SK-N-SH (cell line): ENCODE measurements at regions not wholly inside any gene's neighbourhood (a gene's known extent, or its start where the extent isn't known, plus 50 kb on each side); places are given as distances from the start of the nearest gene placed in this dataset.

Experiments
- CTCF ChIA-PET: fragments of 300-600, 350-600 bp; formaldehyde crosslinking; extraction: SDS; loops from one replicate; lab custom pipeline; 2021; lab: Yijun Ruan, JAX
- POLR2A ChIA-PET: fragments of 350-600 bp; sonication (Branson Sonifier 250); formaldehyde crosslinking; extraction: SDS; loops from one replicate; lab custom pipeline; 2020; ENCODE audit warnings: antibody characterized with exemption, inconsistent platforms; lab: Yijun Ruan, JAX
- DNase-seq: peaks from one replicate; pipeline ENCODE4 v3.0.0; 2012
- H2AFZ ChIP-seq: fragments of 200-600 bp; sonication (generic); 2 replicates; pipeline ENCODE4 v1.8.1; 2016; ENCODE audit warnings: antibody characterized with exemption, mild to moderate bottlenecking, low read depth
- H3F3A ChIP-seq: fragments of 200-600 bp; sonication (generic); replicated peaks from 2 replicates; pipeline ENCODE3; 2016; ENCODE audit warnings: antibody characterized with exemption, mild to moderate bottlenecking; ENCODE audit not compliant: insufficient read depth
- H3K27ac ChIP-seq, 2 experiments: fragments of 200-500 bp in 1 of 2; fragments of 200-600 bp in 1 of 2; sonication (Bioruptor generic) in 1 of 2; sonication (generic), shearing (Covaris generic) in 1 of 2; 2 replicates each; pipeline versions ENCODE4 v1.5.1 to v1.6.1; 2014 to 2016; ENCODE audit warnings: low read depth in 2 of 2, inconsistent platforms in 1 of 2, low read length in 1 of 2, mild to moderate bottlenecking in 1 of 2, mixed read lengths in 1 of 2
- H3K27me3 ChIP-seq: fragments of 200-600 bp; sonication (generic), shearing (Covaris generic); 2 replicates; pipeline ENCODE4 v1.6.1; 2016; ENCODE audit warnings: mixed run types; ENCODE audit not compliant: insufficient read depth
- H3K36me3 ChIP-seq, 2 experiments: fragments of 200-500 bp in 1 of 2; fragments of 200-600 bp in 1 of 2; sonication (Bioruptor generic) in 1 of 2; sonication (generic) in 1 of 2; replicated peaks in 1 of 2; 2 replicates each; pipeline versions ENCODE3 to v1.5.1; 2014 to 2016; ENCODE audit warnings: low read length in 1 of 2, mild to moderate bottlenecking in 1 of 2; ENCODE audit not compliant: insufficient read depth in 2 of 2, control insufficient read depth in 1 of 2
- H3K4me1 ChIP-seq, 2 experiments: fragments of 200-500 bp in 1 of 2; fragments of 200-600 bp in 1 of 2; sonication (Bioruptor generic) in 1 of 2; sonication (generic), shearing (Covaris generic) in 1 of 2; 2 replicates each; pipeline versions ENCODE4 v1.5.1 to v1.6.1; 2014 to 2016; ENCODE audit warnings: low read depth in 1 of 2, low read length in 1 of 2, mixed run types in 1 of 2; ENCODE audit not compliant: insufficient read depth in 2 of 2, control insufficient read depth in 1 of 2
- H3K4me2 ChIP-seq: fragments of 200-600 bp; sonication (generic), shearing (Covaris generic); 2 replicates; pipeline ENCODE4 v1.6.1; 2017; ENCODE audit warnings: mixed run types
- H3K4me3 ChIP-seq, 2 experiments: fragments of 200-500 bp in 1 of 2; fragments of 200-600 bp in 1 of 2; sonication (Bioruptor generic) in 1 of 2; sonication (generic), shearing (Covaris generic) in 1 of 2; 2 replicates each; pipeline versions ENCODE4 v1.5.1 to v1.8.1; 2014 to 2016; ENCODE audit warnings: low read depth in 2 of 2, inconsistent platforms in 1 of 2, low read length in 1 of 2, mild to moderate bottlenecking in 1 of 2, mixed read lengths in 1 of 2, moderate library complexity in 1 of 2
- H3K79me2 ChIP-seq: fragments of 200-600 bp; sonication (generic); 2 replicates; pipeline ENCODE4 v1.8.1; 2017; ENCODE audit warnings: mild to moderate bottlenecking; ENCODE audit not compliant: insufficient read depth
- H3K9ac ChIP-seq: fragments of 200-600 bp; sonication (generic); 2 replicates; pipeline ENCODE4 v1.6.1; 2017; ENCODE audit warnings: mixed run types
- H3K9me2 ChIP-seq: fragments of 200-600 bp; sonication (generic); 2 replicates; pipeline ENCODE4 v1.6.1; 2017; ENCODE audit warnings: mixed run types
- H3K9me3 ChIP-seq: fragments of 200-600 bp; sonication (generic); 2 replicates; pipeline ENCODE4 v1.6.1; 2017; ENCODE audit warnings: mixed run types, mild to moderate bottlenecking, moderate library complexity
- H4K20me1 ChIP-seq: fragments of 200-600 bp; sonication (generic); 2 replicates; pipeline ENCODE4 v1.6.1; 2017; ENCODE audit warnings: mild to moderate bottlenecking, mixed run types; ENCODE audit not compliant: insufficient read depth
- FOSL2 ChIP-seq: IDR thresholded peaks from 2 replicates; pipeline ENCODE4 v1.4.0; 2012; ENCODE audit warnings: low read depth, mild to moderate bottlenecking, moderate library complexity, borderline replicate concordance
- FOXJ3 ChIP-seq: sonication (generic); formaldehyde crosslinking; IDR thresholded peaks from 2 replicates; pipeline ENCODE4 v1.5.1; 2020; ENCODE audit warnings: mild to moderate bottlenecking, missing genetic modification reagents
- GATA2 ChIP-seq: sonication (generic); formaldehyde crosslinking; IDR thresholded peaks from 2 replicates; pipeline ENCODE4 v1.5.0; 2020; ENCODE audit warnings: mild to moderate bottlenecking, missing genetic modification reagents
- JUND ChIP-seq: IDR thresholded peaks from 2 replicates; pipeline ENCODE4 v1.4.0; 2012
- MXI1 ChIP-seq: IDR thresholded peaks from 2 replicates; pipeline ENCODE4 v1.6.1; 2012; ENCODE audit warnings: mild to moderate bottlenecking, low read depth, low read length, improper control_type of control experiment
- RAD21 ChIP-seq: IDR thresholded peaks from 2 replicates; pipeline ENCODE4 v1.6.1; 2012; ENCODE audit warnings: mild to moderate bottlenecking, low read length
- RCOR1 ChIP-seq: fragments of 150-350 bp; IDR thresholded peaks from 2 replicates; pipeline ENCODE4 v1.6.1; 2017; ENCODE audit warnings: antibody characterized with exemption, low read length
- RXRA ChIP-seq: IDR thresholded peaks from 2 replicates; pipeline ENCODE4 v1.4.0; 2012; ENCODE audit warnings: low read depth, mild to moderate bottlenecking, borderline replicate concordance
- SMC3 ChIP-seq: IDR thresholded peaks from 2 replicates; pipeline ENCODE4 v1.6.1; 2012; ENCODE audit warnings: low read depth, low read length, improper control_type of control experiment
- TAF1 ChIP-seq: IDR thresholded peaks from 2 replicates; pipeline ENCODE4 v1.6.1; 2012; ENCODE audit warnings: low read depth, mild to moderate bottlenecking, low read length, moderate library complexity, borderline replicate concordance
- TEAD4 ChIP-seq: IDR thresholded peaks from 2 replicates; pipeline ENCODE4 v1.4.0; 2012; ENCODE audit warnings: mild to moderate bottlenecking, borderline replicate concordance; ENCODE audit not compliant: insufficient read depth
- YY1 ChIP-seq: IDR thresholded peaks from 2 replicates; pipeline ENCODE4 v1.4.0; 2012; ENCODE audit warnings: low read depth, mild to moderate bottlenecking
- ZBTB33 ChIP-seq: IDR thresholded peaks from 2 replicates; pipeline ENCODE4 v1.4.0; 2012; ENCODE audit warnings: low read depth, borderline replicate concordance
- WGBS: methylation state at CpG from one replicate; pipeline ENCODE4 v1.1.6; 2017; ENCODE audit warnings: low lambda C conversion rate; 5-methylcytosine and 5-hydroxymethylcytosine counted together
- TF ChIP-seq, protein P1 (sequence below): IDR thresholded peaks from 2 replicates; pipeline ENCODE4 v1.6.1; 2012; ENCODE audit warnings: mild to moderate bottlenecking, low read depth, low read length, moderate library complexity
- TF ChIP-seq, protein P2 (sequence below): fragments of 200-600 bp; sonication (generic); IDR thresholded peaks from 2 replicates; pipeline ENCODE4 v1.6.1; 2017; ENCODE audit warnings: antibody characterized with exemption, mild to moderate bottlenecking, moderate library complexity
- TF ChIP-seq, protein P3 (sequence below): fragments of 150-350 bp; IDR thresholded peaks from 2 replicates; pipeline ENCODE4 v1.6.1; 2017; ENCODE audit warnings: antibody characterized with exemption, low read length, low read depth, borderline replicate concordance

DNA sequence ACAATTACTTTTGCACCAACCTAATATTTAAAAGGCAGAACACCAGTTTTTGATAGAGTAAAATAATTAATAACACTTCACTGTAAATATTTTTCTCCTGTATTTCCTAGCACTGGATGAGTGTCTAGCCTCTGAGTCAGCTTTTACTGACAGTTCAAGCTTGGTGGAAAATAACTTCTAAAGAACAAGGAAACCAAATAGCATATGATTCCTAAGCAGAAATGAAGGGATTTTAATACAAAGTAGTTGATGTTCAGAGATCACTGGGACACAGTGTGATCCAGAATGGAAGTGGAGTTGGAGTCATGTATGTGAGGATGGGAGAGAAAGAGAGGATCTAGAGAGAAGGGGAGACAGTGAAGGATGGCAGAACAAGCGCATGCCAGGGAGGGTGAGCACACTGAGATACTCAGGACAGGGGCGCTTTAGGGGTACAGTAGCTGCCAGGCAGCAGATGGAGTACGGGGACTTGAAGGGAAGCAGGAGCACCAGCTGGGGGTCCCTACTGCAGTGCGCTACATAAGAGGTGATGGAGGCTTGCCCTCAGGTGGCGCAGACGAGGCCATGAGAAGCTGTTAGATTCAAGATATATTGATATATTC, 117.9 kb upstream of the KLF6 start (continued):
- TF ChIP-seq TAF1, result no peak
- TF ChIP-seq FOXJ3, result no peak
- TF ChIP-seq, protein P1, sequence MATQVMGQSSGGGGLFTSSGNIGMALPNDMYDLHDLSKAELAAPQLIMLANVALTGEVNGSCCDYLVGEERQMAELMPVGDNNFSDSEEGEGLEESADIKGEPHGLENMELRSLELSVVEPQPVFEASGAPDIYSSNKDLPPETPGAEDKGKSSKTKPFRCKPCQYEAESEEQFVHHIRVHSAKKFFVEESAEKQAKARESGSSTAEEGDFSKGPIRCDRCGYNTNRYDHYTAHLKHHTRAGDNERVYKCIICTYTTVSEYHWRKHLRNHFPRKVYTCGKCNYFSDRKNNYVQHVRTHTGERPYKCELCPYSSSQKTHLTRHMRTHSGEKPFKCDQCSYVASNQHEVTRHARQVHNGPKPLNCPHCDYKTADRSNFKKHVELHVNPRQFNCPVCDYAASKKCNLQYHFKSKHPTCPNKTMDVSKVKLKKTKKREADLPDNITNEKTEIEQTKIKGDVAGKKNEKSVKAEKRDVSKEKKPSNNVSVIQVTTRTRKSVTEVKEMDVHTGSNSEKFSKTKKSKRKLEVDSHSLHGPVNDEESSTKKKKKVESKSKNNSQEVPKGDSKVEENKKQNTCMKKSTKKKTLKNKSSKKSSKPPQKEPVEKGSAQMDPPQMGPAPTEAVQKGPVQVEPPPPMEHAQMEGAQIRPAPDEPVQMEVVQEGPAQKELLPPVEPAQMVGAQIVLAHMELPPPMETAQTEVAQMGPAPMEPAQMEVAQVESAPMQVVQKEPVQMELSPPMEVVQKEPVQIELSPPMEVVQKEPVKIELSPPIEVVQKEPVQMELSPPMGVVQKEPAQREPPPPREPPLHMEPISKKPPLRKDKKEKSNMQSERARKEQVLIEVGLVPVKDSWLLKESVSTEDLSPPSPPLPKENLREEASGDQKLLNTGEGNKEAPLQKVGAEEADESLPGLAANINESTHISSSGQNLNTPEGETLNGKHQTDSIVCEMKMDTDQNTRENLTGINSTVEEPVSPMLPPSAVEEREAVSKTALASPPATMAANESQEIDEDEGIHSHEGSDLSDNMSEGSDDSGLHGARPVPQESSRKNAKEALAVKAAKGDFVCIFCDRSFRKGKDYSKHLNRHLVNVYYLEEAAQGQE, result no peak
- no peak for TF ChIP-seq YY1
- TF ChIP-seq, protein P2, sequence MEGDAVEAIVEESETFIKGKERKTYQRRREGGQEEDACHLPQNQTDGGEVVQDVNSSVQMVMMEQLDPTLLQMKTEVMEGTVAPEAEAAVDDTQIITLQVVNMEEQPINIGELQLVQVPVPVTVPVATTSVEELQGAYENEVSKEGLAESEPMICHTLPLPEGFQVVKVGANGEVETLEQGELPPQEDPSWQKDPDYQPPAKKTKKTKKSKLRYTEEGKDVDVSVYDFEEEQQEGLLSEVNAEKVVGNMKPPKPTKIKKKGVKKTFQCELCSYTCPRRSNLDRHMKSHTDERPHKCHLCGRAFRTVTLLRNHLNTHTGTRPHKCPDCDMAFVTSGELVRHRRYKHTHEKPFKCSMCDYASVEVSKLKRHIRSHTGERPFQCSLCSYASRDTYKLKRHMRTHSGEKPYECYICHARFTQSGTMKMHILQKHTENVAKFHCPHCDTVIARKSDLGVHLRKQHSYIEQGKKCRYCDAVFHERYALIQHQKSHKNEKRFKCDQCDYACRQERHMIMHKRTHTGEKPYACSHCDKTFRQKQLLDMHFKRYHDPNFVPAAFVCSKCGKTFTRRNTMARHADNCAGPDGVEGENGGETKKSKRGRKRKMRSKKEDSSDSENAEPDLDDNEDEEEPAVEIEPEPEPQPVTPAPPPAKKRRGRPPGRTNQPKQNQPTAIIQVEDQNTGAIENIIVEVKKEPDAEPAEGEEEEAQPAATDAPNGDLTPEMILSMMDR, result no peak
- no peak for TF ChIP-seq SMC3
- TF ChIP-seq, protein P3, sequence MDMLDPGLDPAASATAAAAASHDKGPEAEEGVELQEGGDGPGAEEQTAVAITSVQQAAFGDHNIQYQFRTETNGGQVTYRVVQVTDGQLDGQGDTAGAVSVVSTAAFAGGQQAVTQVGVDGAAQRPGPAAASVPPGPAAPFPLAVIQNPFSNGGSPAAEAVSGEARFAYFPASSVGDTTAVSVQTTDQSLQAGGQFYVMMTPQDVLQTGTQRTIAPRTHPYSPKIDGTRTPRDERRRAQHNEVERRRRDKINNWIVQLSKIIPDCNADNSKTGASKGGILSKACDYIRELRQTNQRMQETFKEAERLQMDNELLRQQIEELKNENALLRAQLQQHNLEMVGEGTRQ, result no peak
- TF ChIP-seq JUND, result 0 out of 2 replicates have a peak, but pooled peaks have one; percentile 7
- TF ChIP-seq RXRA, result no peak

- 0 out of 2 replicates have a peak overlapping the region, but pooled peaks have one; percentile 29 for H3K4me2 ChIP-seq
- no peaks in the 10 kb centered on the region for H3K9me3 ChIP-seq
- H3K36me3 ChIP-seq, result no peaks in the 10 kb centered on the region
- DNase-seq, result no peak
- H3K4me3 ChIP-seq, result no peak overlapping the region
- no peaks in the 10 kb centered on the region for H3K27me3 ChIP-seq
- H3K9me2 ChIP-seq, result no peaks in the 10 kb centered on the region
- H3K9ac ChIP-seq, result peak overlapping the region; percentile 53
- no peaks in the 10 kb centered on the region for H3K79me2 ChIP-seq
- peaks cover 16% of the 10 kb centered on the region for H3F3A ChIP-seq
- POLR2A ChIA-PET, result no interaction called here
- peaks cover 0 to 4% of the 10 kb centered on the region in 2 experiments; a peak in 2 of 4 replicates for H3K4me1 ChIP-seq
- 82% methylated on average over 8 of the region's 8 CpGs for WGBS
- no peaks in the 10 kb centered on the region for H4K20me1 ChIP-seq
- H3K27ac ChIP-seq, result peak overlapping the region in 1 of 2 experiments; percentile 74; a peak in 3 of 4 replicates
- peak overlapping the region; percentile 74 for H2AFZ ChIP-seq
- CTCF ChIA-PET, result no interaction called here
- no peak for TF ChIP-seq MXI1
- TF ChIP-seq, protein P2, result no peak
- TF ChIP-seq JUND, result no peak
- no peak; the same call in 1 of the 2 replicates for TF ChIP-seq RAD21
- no peak for TF ChIP-seq TEAD4
- no peak for TF ChIP-seq RCOR1
- no peak for TF ChIP-seq GATA2 (CRISPR knock-in tag)
- no peak for TF ChIP-seq FOSL2
- TF ChIP-seq ZBTB33, result no peak
These were observed 117.2 kb upstream of the KLF6 start for GRCh38 chr10:3902054-3902808.
